HEK293T (cell line): ENCODE measurements at regions not wholly inside any gene's neighbourhood (a gene's known extent, or its start where the extent isn't known, plus 50 kb on each side); places are given as distances from the start of the nearest gene placed in this dataset.

Experiments used
- BHLHE40 ChIP-seq: fragments of 450-650 bp; IDR thresholded peaks from 2 replicates; pipeline ENCODE4 v1.6.1; 2016; ENCODE audit warnings: mild to moderate bottlenecking, moderate library complexity, borderline replicate concordance
- CTBP1 ChIP-seq: fragments of 450-650 bp; IDR thresholded peaks from 2 replicates; pipeline ENCODE4 v1.6.1; 2016; ENCODE audit warnings: borderline replicate concordance
- FOXM1 ChIP-seq: fragments of 450-650 bp; IDR thresholded peaks from 2 replicates; pipeline ENCODE4 v1.6.1; 2017; ENCODE audit warnings: mild to moderate bottlenecking, borderline replicate concordance
- L3MBTL2 ChIP-seq: fragments of 450-650 bp; conservative IDR thresholded peaks from 2 replicates; pipeline ENCODE4 v1.6.1; 2016; ENCODE audit warnings: mild to moderate bottlenecking
- LEF1 ChIP-seq: fragments of 450-650 bp; IDR thresholded peaks from 2 replicates; pipeline ENCODE4 v1.6.1; 2017; ENCODE audit warnings: mild to moderate bottlenecking, borderline replicate concordance
- ZNF384 ChIP-seq: fragments of 450-650 bp; IDR thresholded peaks from 2 replicates; pipeline ENCODE4 v1.6.1; 2016
- TF ChIP-seq, protein P1 (sequence below): fragments of 450-650 bp; IDR thresholded peaks from 2 replicates; pipeline ENCODE4 v1.6.1; 2016

DNA sequence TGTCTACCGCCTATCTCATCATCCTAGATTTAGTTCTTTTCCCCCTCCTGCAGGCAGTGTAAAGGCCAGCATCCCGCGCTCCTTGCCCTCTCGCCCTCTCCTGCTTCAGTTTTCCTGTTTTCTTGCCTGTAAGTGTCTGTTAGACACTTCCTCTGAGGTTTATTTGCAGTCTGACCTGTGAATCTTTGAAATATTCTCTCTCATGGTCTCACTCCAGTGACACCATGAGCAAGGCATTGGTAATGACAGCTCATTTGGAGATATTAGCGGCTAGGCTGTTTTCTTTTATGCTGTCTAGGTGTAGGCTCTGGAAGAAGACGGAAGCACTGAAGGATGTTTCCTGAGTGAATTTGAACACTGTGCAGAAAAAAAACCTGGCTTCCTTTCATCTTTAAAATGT lies 179.6 kb downstream of the KDR start:
- TF ChIP-seq, protein P1, sequence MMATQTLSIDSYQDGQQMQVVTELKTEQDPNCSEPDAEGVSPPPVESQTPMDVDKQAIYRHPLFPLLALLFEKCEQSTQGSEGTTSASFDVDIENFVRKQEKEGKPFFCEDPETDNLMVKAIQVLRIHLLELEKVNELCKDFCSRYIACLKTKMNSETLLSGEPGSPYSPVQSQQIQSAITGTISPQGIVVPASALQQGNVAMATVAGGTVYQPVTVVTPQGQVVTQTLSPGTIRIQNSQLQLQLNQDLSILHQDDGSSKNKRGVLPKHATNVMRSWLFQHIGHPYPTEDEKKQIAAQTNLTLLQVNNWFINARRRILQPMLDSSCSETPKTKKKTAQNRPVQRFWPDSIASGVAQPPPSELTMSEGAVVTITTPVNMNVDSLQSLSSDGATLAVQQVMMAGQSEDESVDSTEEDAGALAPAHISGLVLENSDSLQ, result no peak
- no peak for TF ChIP-seq CTBP1
- no peak for TF ChIP-seq ZNF384
- TF ChIP-seq BHLHE40, result no peak
- TF ChIP-seq FOXM1, result no peak
- no peak for TF ChIP-seq LEF1
- no peak for TF ChIP-seq L3MBTL2
